GM18508 (cell line): ENCODE measurements at regions not wholly inside any gene's neighbourhood (a gene's known extent, or its start where the extent isn't known, plus 50 kb on each side); places are given as distances from the start of the nearest gene placed in this dataset.

Experiments used
- ATAC-seq: cut with Tn5 transposase; IDR thresholded peaks from one replicate; pipeline ENCODE4 v1.9.1; 2021; ENCODE audit warnings: moderate number of reproducible peaks; ENCODE audit not compliant: insufficient read depth, unreplicated experiment

- ATAC-seq: no peak
Observed at GRCh38 chr3:44003801-44004200, 237.9 kb upstream of the TOPAZ1 start.

GRCh38 chr3:44011680-44012079, 230.0 kb upstream of the TOPAZ1 start:
- no peak for ATAC-seq

- ATAC-seq: no peak
Observed at GRCh38 chr3:44012160-44012899, 229.4 kb upstream of the TOPAZ1 start.

- ATAC-seq: no peak
Observed at GRCh38 chr3:44013967-44014366, 227.7 kb upstream of the TOPAZ1 start.

- ATAC-seq: no peak
Observed at GRCh38 chr3:44015170-44015569, 226.5 kb upstream of the TOPAZ1 start.

GRCh38 chr3:44016818-44017217, 224.9 kb upstream of the TOPAZ1 start:
- no peak for ATAC-seq

GRCh38 chr3:44018926-44019325, 222.8 kb upstream of the TOPAZ1 start:
- ATAC-seq: no peak

- no peak for ATAC-seq
Observed at GRCh38 chr3:44019736-44020135, 221.9 kb upstream of the TOPAZ1 start.

- ATAC-seq: no peak
Observed at GRCh38 chr3:44020143-44020542, 221.5 kb upstream of the TOPAZ1 start.

- no peak for ATAC-seq
Observed at GRCh38 chr3:44021651-44022594, 219.8 kb upstream of the TOPAZ1 start.

GRCh38 chr3:44023961-44024593, 217.6 kb upstream of the TOPAZ1 start:
- ATAC-seq: no peak

GRCh38 chr3:44026220-44026865, 215.3 kb upstream of the TOPAZ1 start:
- no peak for ATAC-seq

- no peak for ATAC-seq
Observed at GRCh38 chr3:44029100-44029499, 212.6 kb upstream of the TOPAZ1 start.

- no peak for ATAC-seq
Observed at GRCh38 chr3:44030285-44030684, 211.4 kb upstream of the TOPAZ1 start.

GRCh38 chr3:44030687-44031305, 210.9 kb upstream of the TOPAZ1 start:
- ATAC-seq: no peak

GRCh38 chr3:44031387-44032380, 210.0 kb upstream of the TOPAZ1 start:
- ATAC-seq: no peak

- no peak for ATAC-seq
Observed at GRCh38 chr3:44032487-44032886, 209.2 kb upstream of the TOPAZ1 start.

GRCh38 chr3:44033123-44033522, 208.6 kb upstream of the TOPAZ1 start:
- ATAC-seq: no peak

- ATAC-seq: no peak
Observed at GRCh38 chr3:44036850-44037249, 204.8 kb upstream of the TOPAZ1 start.
